Lung (tissue), 11 donors: ENCODE measurements at regions not wholly inside any gene's neighbourhood (a gene's known extent, or its start where the extent isn't known, plus 50 kb on each side); places are given as distances from the start of the nearest gene placed in this dataset.

Source experiments
- ATAC-seq: fragments of 200-7000 bp; cut with Tn5 transposase; one replicate; pipeline ENCODE4 v1.9.1; 2020; ENCODE audit warnings: moderate number of reproducible peaks; ENCODE audit not compliant: insufficient read depth, low FRiP score
- DNase-seq, 3 donors: peaks; one replicate each; pipeline ENCODE4 v3.0.0-alpha.2; 2013 to 2017
- H3K27ac ChIP-seq, 2 donors: one replicate each; pipeline ENCODE4 v1.5.1; 2013; ENCODE audit warnings: mild to moderate bottlenecking in 2 of 2, moderate library complexity in 2 of 2, control low read depth in 1 of 2, inconsistent platforms in 1 of 2, low read depth in 1 of 2, low read length in 1 of 2
- H3K27me3 ChIP-seq, 3 donors: one replicate each; pipeline ENCODE4 v1.5.1; 2013; ENCODE audit warnings: low read length in 2 of 3; ENCODE audit not compliant: control insufficient read depth in 3 of 3, insufficient read depth in 3 of 3
- H3K36me3 ChIP-seq, 4 donors: one replicate each; pipeline ENCODE4 v1.5.1; 2013; ENCODE audit warnings: low read length in 4 of 4, mild to moderate bottlenecking in 1 of 4, moderate library complexity in 1 of 4; ENCODE audit not compliant: control insufficient read depth in 4 of 4, insufficient read depth in 4 of 4
- H3K4me1 ChIP-seq, 5 donors: one replicate each; pipeline ENCODE4 v1.5.1; 2013; ENCODE audit warnings: low read length in 5 of 5, mild to moderate bottlenecking in 2 of 5, moderate library complexity in 1 of 5; ENCODE audit not compliant: control insufficient read depth in 5 of 5, insufficient read depth in 5 of 5
- H3K4me3 ChIP-seq: one replicate; pipeline ENCODE4 v1.5.1; 2013; ENCODE audit warnings: mild to moderate bottlenecking, control low read depth, moderate library complexity
- H3K9ac ChIP-seq, 2 donors: one replicate each; pipeline ENCODE4 v1.5.1; 2013; ENCODE audit warnings: low read length in 2 of 2, control low read depth in 1 of 2; ENCODE audit not compliant: insufficient read depth in 1 of 2
- H3K9me3 ChIP-seq, 4 donors: one replicate each; pipeline ENCODE4 v1.5.1; 2013; ENCODE audit warnings: low read length in 3 of 4, mild to moderate bottlenecking in 1 of 4, moderate library complexity in 1 of 4; ENCODE audit not compliant: control insufficient read depth in 4 of 4, insufficient read depth in 3 of 4
- WGBS, 2 donors: extraction: QIAGEN DNeasy Blood & Tissue Kit; methylation state at CpG; one replicate each; pipeline ENCODE4 v1.1.7; 2013; 5-methylcytosine and 5-hydroxymethylcytosine counted together
- TF ChIP-seq, protein P1 (sequence below): IDR thresholded peaks from 2 replicates; pipeline ENCODE4 v1.5.1; 2012; ENCODE audit warnings: mild to moderate bottlenecking; ENCODE audit errors: control extremely low read depth, extremely low read depth
- donor health status: control.
- donor health status: control.
- donor health status: Bipolar disorder and iron deficiency.
- donor health status: healthy.
- donor health status: DM: yes; HTN: yes; CAD: no.

DNA sequence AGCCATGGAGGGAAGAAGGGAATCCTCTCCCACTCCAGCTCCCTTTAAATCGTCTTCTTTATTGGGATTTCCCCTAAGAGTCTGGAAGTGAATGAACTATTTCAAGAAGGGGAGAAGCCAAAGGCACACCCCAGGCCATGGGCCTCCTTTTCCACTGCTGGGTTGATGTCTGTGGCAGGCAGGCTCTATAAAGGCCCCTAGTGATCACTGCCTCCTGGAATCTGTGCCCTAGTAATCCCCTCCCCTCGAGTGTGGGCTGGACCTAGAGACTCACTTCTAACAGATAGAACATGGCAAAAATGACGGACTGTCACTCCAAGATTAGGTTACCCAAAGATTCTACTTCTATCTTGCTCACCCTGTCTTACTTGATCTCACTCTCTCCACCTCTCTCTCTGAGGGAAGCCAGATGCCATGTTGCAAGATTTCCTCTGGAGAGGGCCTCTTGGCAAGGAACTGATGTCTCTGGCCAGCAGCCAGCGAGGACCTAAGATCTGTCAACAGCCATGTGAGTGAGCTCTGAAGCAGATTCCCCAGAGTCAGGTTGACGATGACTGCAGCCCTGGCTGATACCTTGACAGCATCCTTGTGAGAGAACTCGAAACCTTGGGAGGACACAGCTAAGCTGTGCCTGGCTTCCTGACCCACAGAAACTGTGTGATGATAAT is 444.8 kb downstream of the SOX6 start:
- peaks cover 0 to 9% (median 3%) of the 10 kb centered on the region in 5 donors for H3K4me1 ChIP-seq
- ATAC-seq: no peak
- no peaks in the 10 kb centered on the region for H3K36me3 ChIP-seq
- DNase-seq: peak; percentile 78 to 82 (median 81)
- no peak overlapping the region for H3K4me3 ChIP-seq
- H3K27ac ChIP-seq: no peak overlapping the region
- peaks cover 0 to 2% (median 0%) of the 10 kb centered on the region in 4 donors for H3K9me3 ChIP-seq
- no peak overlapping the region for H3K9ac ChIP-seq
- no peaks in the 10 kb centered on the region for H3K27me3 ChIP-seq
- TF ChIP-seq, protein P1, sequence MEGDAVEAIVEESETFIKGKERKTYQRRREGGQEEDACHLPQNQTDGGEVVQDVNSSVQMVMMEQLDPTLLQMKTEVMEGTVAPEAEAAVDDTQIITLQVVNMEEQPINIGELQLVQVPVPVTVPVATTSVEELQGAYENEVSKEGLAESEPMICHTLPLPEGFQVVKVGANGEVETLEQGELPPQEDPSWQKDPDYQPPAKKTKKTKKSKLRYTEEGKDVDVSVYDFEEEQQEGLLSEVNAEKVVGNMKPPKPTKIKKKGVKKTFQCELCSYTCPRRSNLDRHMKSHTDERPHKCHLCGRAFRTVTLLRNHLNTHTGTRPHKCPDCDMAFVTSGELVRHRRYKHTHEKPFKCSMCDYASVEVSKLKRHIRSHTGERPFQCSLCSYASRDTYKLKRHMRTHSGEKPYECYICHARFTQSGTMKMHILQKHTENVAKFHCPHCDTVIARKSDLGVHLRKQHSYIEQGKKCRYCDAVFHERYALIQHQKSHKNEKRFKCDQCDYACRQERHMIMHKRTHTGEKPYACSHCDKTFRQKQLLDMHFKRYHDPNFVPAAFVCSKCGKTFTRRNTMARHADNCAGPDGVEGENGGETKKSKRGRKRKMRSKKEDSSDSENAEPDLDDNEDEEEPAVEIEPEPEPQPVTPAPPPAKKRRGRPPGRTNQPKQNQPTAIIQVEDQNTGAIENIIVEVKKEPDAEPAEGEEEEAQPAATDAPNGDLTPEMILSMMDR: no peak
- 39 to 43% methylated on average over 6 of the region's 6 CpGs for WGBS, 2 donors

DNA sequence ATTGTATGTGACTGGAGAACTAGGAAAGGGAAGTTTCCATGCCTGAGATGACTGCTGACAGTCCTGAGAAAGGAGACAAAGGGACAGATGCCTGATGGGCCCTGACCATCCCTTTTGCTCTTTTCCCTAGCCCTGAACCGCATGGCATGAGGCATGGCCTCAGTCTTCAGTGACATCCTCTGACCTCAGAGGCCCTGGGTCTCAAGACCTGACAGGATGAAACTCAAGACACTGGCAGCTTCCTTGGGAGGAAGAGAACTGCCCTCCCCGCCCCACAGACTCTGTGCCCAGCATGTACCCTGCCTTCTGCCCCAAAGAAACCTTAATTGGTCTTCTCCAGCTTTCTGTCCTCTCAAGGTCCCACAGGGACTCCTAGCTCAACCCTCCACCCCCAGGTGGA is 444.1 kb downstream of the SOX6 start:
- Histone ChIP-seq H3K27me3 (no peaks in the 10 kb centered on the region), H3K4me1 (peaks cover 0 to 9% (median 3%) of the 10 kb centered on the region in 5 donors), H3K9ac (no peak overlapping the region), H3K4me3 (no peak overlapping the region), H3K36me3 (no peaks in the 10 kb centered on the region), H3K9me3 (peaks cover 0 to 2% (median 0%) of the 10 kb centered on the region in 4 donors), H3K27ac (no peak overlapping the region)
- no peak for ATAC-seq
- WGBS, 2 donors: 94 to 95% methylated on average over 2 of the region's 2 CpGs
- TF ChIP-seq, protein P1: no peak
- DNase-seq: no peak

DNA sequence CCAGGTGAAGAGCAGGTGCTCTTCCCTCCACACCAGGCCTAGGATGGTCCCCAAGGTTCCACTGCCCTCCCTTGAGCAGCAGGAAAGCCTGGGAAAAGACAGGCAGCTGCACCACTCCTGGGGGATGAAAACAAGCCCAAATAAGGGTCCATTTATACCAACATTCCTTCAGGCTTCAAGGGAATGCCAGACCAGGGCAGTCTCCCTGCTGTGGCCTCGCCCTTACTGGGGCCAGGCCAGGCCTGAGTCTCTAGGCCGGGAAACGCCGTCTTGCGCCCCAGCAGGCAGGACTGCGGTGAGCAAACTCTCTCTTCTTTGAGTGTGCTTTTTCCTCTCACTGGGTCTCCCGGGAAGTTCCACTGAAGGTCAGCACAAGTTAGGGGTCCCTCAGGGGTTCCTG is 443.5 kb downstream of the SOX6 start:
- H3K4me3 ChIP-seq: no peak overlapping the region
- WGBS, 2 donors: 91 to 94% methylated on average over 7 of the region's 7 CpGs
- ATAC-seq (no peak), DNase-seq (peak in 1 of 3 donors; percentile 9)
- H3K27ac ChIP-seq: no peak overlapping the region
- no peak overlapping the region for H3K9ac ChIP-seq
- TF ChIP-seq, protein P1: no peak
- peaks cover 0 to 9% (median 3%) of the 10 kb centered on the region in 5 donors for H3K4me1 ChIP-seq
- no peaks in the 10 kb centered on the region for H3K9me3 ChIP-seq
- no peaks in the 10 kb centered on the region for H3K36me3 ChIP-seq
- no peaks in the 10 kb centered on the region for H3K27me3 ChIP-seq
